Neural cell (in vitro differentiated cells): ENCODE measurements at regions not wholly inside any gene's neighbourhood (a gene's known extent, or its start where the extent isn't known, plus 50 kb on each side); places are given as distances from the start of the nearest gene placed in this dataset.

ENCODE experiments used
- H2AFZ ChIP-seq: fragments of 200-600, 300-800 bp; sonication (generic), shearing (Covaris generic); 2 replicates; pipeline ENCODE4 v1.6.0; 2014; ENCODE audit warnings: low read depth, mild to moderate bottlenecking, antibody characterized with exemption, low read length, moderate library complexity
- H3F3A ChIP-seq: fragments of 200-600 bp; shearing (Covaris generic); 2 replicates; pipeline ENCODE4 v1.6.1; 2016; ENCODE audit warnings: mild to moderate bottlenecking, moderate library complexity, mixed read lengths, antibody characterized with exemption, low read length; ENCODE audit not compliant: insufficient read depth, poor library complexity, severe bottlenecking
- H3K27ac ChIP-seq: fragments of 200-600, 300-800 bp; sonication (generic), shearing (Covaris generic); 2 replicates; pipeline ENCODE4 v1.5.1; 2014; ENCODE audit warnings: mild to moderate bottlenecking, low read length, moderate library complexity
- H3K27me3 ChIP-seq: fragments of 300-800, 200-600 bp; sonication (generic), shearing (Covaris generic); 2 replicates; pipeline ENCODE4 v1.6.0; 2014; ENCODE audit warnings: mild to moderate bottlenecking, low read depth, low read length, moderate library complexity; ENCODE audit not compliant: insufficient read depth
- H3K36me3 ChIP-seq: fragments of 300-800, 200-600 bp; sonication (generic), shearing (Covaris generic); 2 replicates; pipeline ENCODE4 v1.5.1; 2014; ENCODE audit warnings: mild to moderate bottlenecking, antibody characterized with exemption, low read length, moderate library complexity; ENCODE audit not compliant: insufficient read depth
- H3K4me2 ChIP-seq: fragments of 300-800, 200-600 bp; sonication (generic), shearing (Covaris generic); 2 replicates; pipeline ENCODE4 v1.6.0; 2014; ENCODE audit warnings: mild to moderate bottlenecking, low read length
- H3K4me3 ChIP-seq: fragments of 300-800, 200-600 bp; sonication (generic), shearing (Covaris generic); 2 replicates; pipeline ENCODE4 v1.5.1; 2014; ENCODE audit warnings: mild to moderate bottlenecking, low read length, moderate library complexity
- H3K79me2 ChIP-seq: fragments of 200-600 bp; shearing (Covaris generic); replicated peaks from 2 replicates; pipeline ENCODE4 v1.6.0; 2014; ENCODE audit warnings: mild to moderate bottlenecking, low read length, moderate library complexity; ENCODE audit not compliant: insufficient read depth
- H3K9ac ChIP-seq: fragments of 300-800, 200-600 bp; sonication (generic), shearing (Covaris generic); 2 replicates; pipeline ENCODE4 v1.6.1; 2016; ENCODE audit warnings: mild to moderate bottlenecking, low read length, mixed read lengths
- H3K9me2 ChIP-seq: fragments of 200-600 bp; shearing (Covaris generic); 2 replicates; pipeline ENCODE4 v1.6.1; 2016; ENCODE audit warnings: mild to moderate bottlenecking, low read length, mixed read lengths; ENCODE audit not compliant: insufficient read depth
- H3K9me3 ChIP-seq: fragments of 200-600, 300-800 bp; sonication (generic), shearing (Covaris generic); 2 replicates; pipeline ENCODE4 v1.6.1; 2016; ENCODE audit warnings: mild to moderate bottlenecking, mixed run types, low read length, moderate library complexity, mixed read lengths
- H4K20me1 ChIP-seq: fragments of 200-600 bp; shearing (Covaris generic); 2 replicates; pipeline ENCODE4 v1.6.1; 2016; ENCODE audit warnings: mild to moderate bottlenecking, mixed run types; ENCODE audit not compliant: insufficient read depth
- CTCF ChIP-seq: fragments of 450-650 bp; IDR thresholded peaks from 2 replicates; pipeline ENCODE4 v1.5.1; 2014; ENCODE audit warnings: antibody characterized with exemption, mild to moderate bottlenecking, moderate library complexity; ENCODE audit not compliant: poor library complexity, severe bottlenecking
- EP300 ChIP-seq: fragments of 450-650 bp; conservative IDR thresholded peaks from 2 replicates; pipeline ENCODE4 v1.6.1; 2014; ENCODE audit warnings: antibody characterized with exemption, mild to moderate bottlenecking, moderate library complexity; ENCODE audit not compliant: poor library complexity, severe bottlenecking
- EZH2 ChIP-seq: fragments of 200-600, 300-800 bp; shearing (Covaris generic), sonication (generic); IDR thresholded peaks from 2 replicates; pipeline ENCODE4 v1.6.1; 2014; ENCODE audit warnings: antibody characterized with exemption, low read length, borderline replicate concordance, mild to moderate bottlenecking; ENCODE audit not compliant: insufficient read depth, poor library complexity, severe bottlenecking
- MXI1 ChIP-seq: fragments of 450-650 bp; conservative IDR thresholded peaks from 2 replicates; pipeline ENCODE4 v1.6.1; 2014; ENCODE audit warnings: antibody characterized with exemption, mild to moderate bottlenecking; ENCODE audit not compliant: poor library complexity, severe bottlenecking
- POLR2AphosphoS5 ChIP-seq: IDR thresholded peaks from 2 replicates; pipeline ENCODE4 v1.6.1; 2012
- RAD21 ChIP-seq: fragments of 450-650 bp; conservative IDR thresholded peaks from 2 replicates; pipeline ENCODE4 v1.6.1; 2014; ENCODE audit warnings: antibody characterized with exemption, mild to moderate bottlenecking, moderate library complexity
- REST ChIP-seq: IDR thresholded peaks from 2 replicates; pipeline ENCODE4 v1.6.1; 2012; ENCODE audit warnings: borderline replicate concordance
- SMC3 ChIP-seq: fragments of 450-650 bp; conservative IDR thresholded peaks from 2 replicates; pipeline ENCODE4 v1.6.1; 2014; ENCODE audit warnings: antibody characterized with exemption, mild to moderate bottlenecking, moderate library complexity; ENCODE audit not compliant: poor library complexity
- TAF1 ChIP-seq: IDR thresholded peaks from 2 replicates; pipeline ENCODE4 v1.6.1; 2012; ENCODE audit warnings: low read depth

DNA sequence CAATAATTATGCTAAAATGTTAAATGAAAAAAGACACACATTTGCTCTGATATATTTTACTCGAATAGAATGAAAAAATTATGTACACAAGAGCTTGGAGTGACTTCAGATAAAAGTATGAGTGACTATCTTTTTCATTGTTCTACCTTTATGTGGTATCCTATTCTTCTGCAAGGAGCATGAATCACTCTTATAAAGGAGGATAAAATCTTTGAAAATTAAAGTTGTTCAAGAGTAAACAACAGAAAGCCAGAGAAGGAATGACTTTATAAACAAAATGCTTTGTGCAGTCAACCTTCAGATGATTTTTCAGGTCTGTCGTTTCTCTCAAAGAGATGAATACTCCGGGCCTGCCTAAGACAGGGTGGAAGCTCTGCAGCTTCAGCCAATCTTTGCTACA lies 215.3 kb downstream of the FOXA2 start:
- Histone ChIP-seq H2AFZ (no peak overlapping the region), H3K36me3 (no peaks in the 10 kb centered on the region), H3K9me2 (no peaks in the 10 kb centered on the region), H3K79me2 (no peaks in the 10 kb centered on the region), H3K9ac (no peak overlapping the region), H3K4me3 (no peak overlapping the region), H3K27me3 (no peaks in the 10 kb centered on the region), H3K9me3 (no peaks in the 10 kb centered on the region), H4K20me1 (no peaks in the 10 kb centered on the region), H3K4me2 (no peak overlapping the region), H3K27ac (no peak overlapping the region), H3F3A (no peaks in the 10 kb centered on the region)
- TF ChIP-seq EZH2 (no peak), REST (no peak), EP300 (no peak), CTCF (no peak), RAD21 (no peak), TAF1 (no peak), MXI1 (no peak), SMC3 (no peak), POLR2AphosphoS5 (no peak)

DNA sequence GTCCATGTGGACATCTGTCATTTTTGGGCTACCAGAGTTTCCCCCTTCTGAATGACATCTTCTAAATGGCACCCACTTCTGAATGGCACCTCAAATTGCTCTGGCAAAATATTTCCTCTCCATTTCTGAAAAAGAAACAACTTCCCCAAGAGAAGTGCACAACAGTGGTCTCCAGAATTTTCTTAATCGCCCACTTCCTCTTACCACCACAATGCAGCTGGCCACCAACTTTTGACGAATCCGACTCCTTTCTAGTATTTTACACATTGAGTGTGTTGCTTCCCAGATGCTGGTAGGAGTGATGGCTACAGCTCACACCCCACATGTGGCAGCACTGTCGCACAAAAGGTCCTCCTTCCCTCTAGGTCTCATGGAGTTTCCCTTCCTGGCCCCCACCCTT lies 216.1 kb downstream of the FOXA2 start:
- TF ChIP-seq RAD21 (no peak), CTCF (no peak), EZH2 (no peak), TAF1 (no peak), EP300 (no peak), POLR2AphosphoS5 (no peak), REST (no peak), MXI1 (no peak), SMC3 (no peak)
- H3K9me3 ChIP-seq: no peaks in the 10 kb centered on the region
- no peaks in the 10 kb centered on the region for H3K27me3 ChIP-seq
- no peak overlapping the region for H3K4me3 ChIP-seq
- H3K4me2 ChIP-seq: no peak overlapping the region
- no peak overlapping the region for H2AFZ ChIP-seq
- no peaks in the 10 kb centered on the region for H3K9me2 ChIP-seq
- H3K27ac ChIP-seq: no peak overlapping the region
- H3F3A ChIP-seq: no peaks in the 10 kb centered on the region
- H3K36me3 ChIP-seq: no peaks in the 10 kb centered on the region
- H4K20me1 ChIP-seq: no peaks in the 10 kb centered on the region
- no peak overlapping the region for H3K9ac ChIP-seq
- no peaks in the 10 kb centered on the region for H3K79me2 ChIP-seq
